H9 (cell line): ENCODE measurements at regions not wholly inside any gene's neighbourhood (a gene's known extent, or its start where the extent isn't known, plus 50 kb on each side); places are given as distances from the start of the nearest gene placed in this dataset.

Experiments used
- DNase-seq: peaks from one replicate; pipeline ENCODE4 v3.0.0-alpha.2; 2017
- H2AFZ ChIP-seq: one replicate; pipeline ENCODE4 v1.6.1; 2013; ENCODE audit warnings: mild to moderate bottlenecking, low read length, control low read depth, moderate library complexity
- H2AK5ac ChIP-seq: 2 replicates; pipeline ENCODE4 v1.6.1; 2013; ENCODE audit warnings: low read length, control low read depth, mixed read lengths; ENCODE audit not compliant: insufficient read length
- H2BK120ac ChIP-seq: one replicate; pipeline ENCODE4 v1.6.1; 2013; ENCODE audit warnings: low read depth, mild to moderate bottlenecking, low read length, control low read depth, inconsistent platforms; ENCODE audit not compliant: poor library complexity, severe bottlenecking
- H2BK12ac ChIP-seq: 2 replicates; pipeline ENCODE4 v1.6.1; 2013; ENCODE audit warnings: low read length, control low read depth, mixed read lengths, low read depth; ENCODE audit not compliant: insufficient read length
- H2BK15ac ChIP-seq: 2 replicates; pipeline ENCODE4 v1.6.1; 2013; ENCODE audit warnings: low read depth, low read length, control low read depth
- H2BK20ac ChIP-seq: one replicate; pipeline ENCODE4 v1.6.1; 2013; ENCODE audit warnings: low read depth, mild to moderate bottlenecking, low read length, control low read depth, inconsistent platforms; ENCODE audit not compliant: poor library complexity, severe bottlenecking
- H2BK5ac ChIP-seq: 2 replicates; pipeline ENCODE4 v1.6.1; 2013; ENCODE audit warnings: low read length, control low read depth, mixed read lengths; ENCODE audit not compliant: insufficient read length
- H3K14ac ChIP-seq: 2 replicates; pipeline ENCODE4 v1.6.1; 2013; ENCODE audit warnings: low read length, control low read depth; ENCODE audit not compliant: insufficient read depth
- H3K18ac ChIP-seq: 2 replicates; pipeline ENCODE4 v1.6.1; 2013; ENCODE audit warnings: low read depth, mild to moderate bottlenecking, mixed read lengths, low read length, control low read depth; ENCODE audit not compliant: insufficient read length
- H3K23ac ChIP-seq: 2 replicates; pipeline ENCODE4 v1.6.1; 2013; ENCODE audit warnings: low read length, control low read depth, mixed read lengths, low read depth; ENCODE audit not compliant: insufficient read length
- H3K23me2 ChIP-seq: 2 replicates; pipeline ENCODE4 v1.6.1; 2013; ENCODE audit warnings: low read depth, mild to moderate bottlenecking, mixed read lengths, low read length, control low read depth; ENCODE audit not compliant: insufficient read length, poor library complexity, severe bottlenecking
- H3K27ac ChIP-seq: 2 replicates; pipeline ENCODE4 v1.5.1; 2013; ENCODE audit warnings: low read length, control low read depth, mixed read lengths, low read depth; ENCODE audit not compliant: insufficient read length
- H3K27me3 ChIP-seq: 2 replicates; pipeline ENCODE4 v1.6.1; 2013; ENCODE audit warnings: low read length, control low read depth, inconsistent platforms; ENCODE audit not compliant: insufficient read depth
- H3K4ac ChIP-seq: 2 replicates; pipeline ENCODE4 v1.6.1; 2013; ENCODE audit warnings: low read depth, mild to moderate bottlenecking, control low read depth, inconsistent platforms, low read length, moderate library complexity
- H3K4me1 ChIP-seq: 2 replicates; pipeline ENCODE4 v1.6.1; 2013; ENCODE audit warnings: low read length, control low read depth, inconsistent platforms; ENCODE audit not compliant: insufficient read depth
- H3K4me2 ChIP-seq: 2 replicates; pipeline ENCODE4 v1.6.1; 2013; ENCODE audit warnings: low read length, control low read depth, mixed read lengths; ENCODE audit not compliant: insufficient read length, insufficient read depth
- H3K56ac ChIP-seq: 2 replicates; pipeline ENCODE4 v1.6.1; 2013; ENCODE audit warnings: low read depth, mild to moderate bottlenecking, mixed read lengths, low read length, control low read depth; ENCODE audit not compliant: insufficient read length
- H3K79me1 ChIP-seq: 2 replicates; pipeline ENCODE4 v1.6.1; 2013; ENCODE audit warnings: low read depth, mild to moderate bottlenecking, moderate library complexity, low read length, control low read depth, inconsistent platforms; ENCODE audit not compliant: insufficient read depth, poor library complexity, severe bottlenecking
- H3K79me2 ChIP-seq: 2 replicates; pipeline ENCODE4 v1.6.1; 2013; ENCODE audit warnings: low read length, control low read depth, inconsistent platforms; ENCODE audit not compliant: insufficient read depth
- H3K9ac ChIP-seq: 2 replicates; pipeline ENCODE4 v1.6.1; 2013; ENCODE audit warnings: low read length, control low read depth, mixed read lengths; ENCODE audit not compliant: insufficient read length; ENCODE audit errors: extremely low read depth
- H3K9me3 ChIP-seq: one replicate; pipeline ENCODE4 v1.6.1; 2013; ENCODE audit warnings: low read depth, low read length, inconsistent platforms; ENCODE audit not compliant: control insufficient read depth
- H3T11ph ChIP-seq: one replicate; pipeline ENCODE4 v1.6.1; 2013; ENCODE audit warnings: mild to moderate bottlenecking, low read length, control low read depth, inconsistent platforms
- H4K20me1 ChIP-seq: one replicate; pipeline ENCODE4 v1.6.1; 2013; ENCODE audit not compliant: control insufficient read depth, insufficient read length, insufficient read depth
- H4K5ac ChIP-seq: 2 replicates; pipeline ENCODE4 v1.6.1; 2013; ENCODE audit warnings: low read depth, mild to moderate bottlenecking, mixed read lengths, low read length, control low read depth; ENCODE audit not compliant: insufficient read length
- H4K8ac ChIP-seq: replicated peaks from 2 replicates; pipeline ENCODE4 v1.6.1; 2013; ENCODE audit warnings: low read length, control low read depth, mixed read lengths, low read depth; ENCODE audit not compliant: insufficient read length
- H4K91ac ChIP-seq: 2 replicates; pipeline ENCODE4 v1.6.1; 2013; ENCODE audit warnings: low read depth, mild to moderate bottlenecking, moderate library complexity, mixed read lengths, low read length, control low read depth; ENCODE audit not compliant: insufficient read length
- H3K27ac Mint-ChIP-seq, 3 experiments: 2 replicates in 2 of 3; 3 replicates in 1 of 3; pipeline ENCODE4 v1.8.0; 2020 to 2021; ENCODE audit warnings: mixed read lengths in 3 of 3, mild to moderate bottlenecking in 1 of 3, moderate library complexity in 1 of 3
- H3K27me3 Mint-ChIP-seq: 2 replicates; pipeline ENCODE4 v1.8.0; 2021; ENCODE audit warnings: low read depth, mild to moderate bottlenecking, moderate library complexity, mixed read lengths
- H3K36me3 Mint-ChIP-seq, 3 experiments: 2 replicates in 2 of 3; 3 replicates in 1 of 3; pipeline ENCODE4 v1.8.0; 2020 to 2021; ENCODE audit warnings: low read depth in 3 of 3, mixed read lengths in 3 of 3; ENCODE audit not compliant: insufficient read depth in 1 of 3
- H3K4me1 Mint-ChIP-seq, 2 experiments: 2 replicates each; pipeline ENCODE4 v1.8.0; 2020; ENCODE audit warnings: mixed read lengths in 2 of 2
- H3K4me3 Mint-ChIP-seq, 2 experiments: 2 replicates in 1 of 2; 3 replicates in 1 of 2; pipeline ENCODE4 v1.8.0; 2020 to 2021; ENCODE audit warnings: mild to moderate bottlenecking in 2 of 2, mixed read lengths in 2 of 2, moderate library complexity in 1 of 2
- H3K9me3 Mint-ChIP-seq, 2 experiments: 2 replicates in 1 of 2; 3 replicates in 1 of 2; pipeline ENCODE4 v1.8.0; 2020; ENCODE audit warnings: mild to moderate bottlenecking in 2 of 2, mixed read lengths in 2 of 2, moderate library complexity in 1 of 2
- TF ChIP-seq, protein P1 (sequence below): fragments of 200-600 bp; sonication (generic); conservative IDR thresholded peaks from 3 replicates; pipeline ENCODE4 v1.8.0; 2021; ENCODE audit warnings: antibody characterized with exemption, mild to moderate bottlenecking

DNA sequence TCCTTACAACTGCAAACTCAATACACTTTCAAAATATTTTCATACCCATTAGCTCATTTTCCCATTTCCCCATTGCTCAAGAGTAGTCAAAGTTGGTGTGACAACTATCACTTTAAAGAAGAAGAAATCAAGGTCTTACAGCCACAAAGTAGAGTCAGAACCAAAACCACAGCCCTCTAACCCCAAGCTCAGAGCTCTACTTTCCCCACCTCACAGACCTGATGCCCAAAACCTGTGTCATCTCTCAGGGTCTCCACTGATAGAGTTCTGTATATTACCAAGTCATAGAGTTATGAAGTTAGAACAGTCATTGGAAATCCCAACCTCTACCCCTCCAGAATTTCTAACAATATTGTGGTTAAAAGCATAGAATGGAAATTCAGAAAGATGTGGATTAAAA lies 505.8 kb downstream of the RAB28 start:
- no peak overlapping the region for H4K91ac ChIP-seq
- no peaks in the 10 kb centered on the region for H3K79me2 ChIP-seq
- no peak overlapping the region for H3T11ph ChIP-seq
- no peak overlapping the region for H3K18ac ChIP-seq
- H3K23me2 ChIP-seq, result no peaks in the 10 kb centered on the region
- TF ChIP-seq, protein P1, sequence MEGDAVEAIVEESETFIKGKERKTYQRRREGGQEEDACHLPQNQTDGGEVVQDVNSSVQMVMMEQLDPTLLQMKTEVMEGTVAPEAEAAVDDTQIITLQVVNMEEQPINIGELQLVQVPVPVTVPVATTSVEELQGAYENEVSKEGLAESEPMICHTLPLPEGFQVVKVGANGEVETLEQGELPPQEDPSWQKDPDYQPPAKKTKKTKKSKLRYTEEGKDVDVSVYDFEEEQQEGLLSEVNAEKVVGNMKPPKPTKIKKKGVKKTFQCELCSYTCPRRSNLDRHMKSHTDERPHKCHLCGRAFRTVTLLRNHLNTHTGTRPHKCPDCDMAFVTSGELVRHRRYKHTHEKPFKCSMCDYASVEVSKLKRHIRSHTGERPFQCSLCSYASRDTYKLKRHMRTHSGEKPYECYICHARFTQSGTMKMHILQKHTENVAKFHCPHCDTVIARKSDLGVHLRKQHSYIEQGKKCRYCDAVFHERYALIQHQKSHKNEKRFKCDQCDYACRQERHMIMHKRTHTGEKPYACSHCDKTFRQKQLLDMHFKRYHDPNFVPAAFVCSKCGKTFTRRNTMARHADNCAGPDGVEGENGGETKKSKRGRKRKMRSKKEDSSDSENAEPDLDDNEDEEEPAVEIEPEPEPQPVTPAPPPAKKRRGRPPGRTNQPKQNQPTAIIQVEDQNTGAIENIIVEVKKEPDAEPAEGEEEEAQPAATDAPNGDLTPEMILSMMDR, result no peak
- H3K14ac ChIP-seq, result no peak overlapping the region
- Mint-ChIP-seq H3K27ac (no peak overlapping the region), H3K27me3 (no peaks in the 10 kb centered on the region; the same call in 1 of the 2 replicates), H3K4me1 (no peaks in the 10 kb centered on the region), H3K4me3 (no peak overlapping the region), H3K9me3 (peaks cover 7 to 9% of the 10 kb centered on the region in 2 experiments; a peak in 4 of 5 replicates), H3K36me3 (peaks cover 2 to 6% (median 5%) of the 10 kb centered on the region in 3 experiments; a peak in 5 of 7 replicates)
- no peak overlapping the region for H2BK20ac ChIP-seq
- no peak overlapping the region for H2BK120ac ChIP-seq
- no peak overlapping the region for H2BK12ac ChIP-seq
- no peak overlapping the region for H3K23ac ChIP-seq
- H3K27me3 ChIP-seq, result no peaks in the 10 kb centered on the region
- H3K9ac ChIP-seq, result no peak overlapping the region
- no peak for DNase-seq
- no peak overlapping the region for H2AFZ ChIP-seq
- H4K20me1 ChIP-seq, result no peaks in the 10 kb centered on the region
- no peak overlapping the region for H2BK15ac ChIP-seq
- no peak overlapping the region for H3K27ac ChIP-seq
- no peaks in the 10 kb centered on the region for H3K9me3 ChIP-seq
- H2AK5ac ChIP-seq, result no peak overlapping the region
- H3K4me2 ChIP-seq, result no peak overlapping the region
- H4K8ac ChIP-seq, result no peak overlapping the region
- H2BK5ac ChIP-seq, result no peak overlapping the region
- H3K4me1 ChIP-seq, result no peaks in the 10 kb centered on the region
- H3K79me1 ChIP-seq, result no peaks in the 10 kb centered on the region
- H3K56ac ChIP-seq, result no peak overlapping the region
- no peak overlapping the region for H3K4ac ChIP-seq
- no peak overlapping the region for H4K5ac ChIP-seq
